GM21447 (cell line): ENCODE measurements at regions not wholly inside any gene's neighbourhood (a gene's known extent, or its start where the extent isn't known, plus 50 kb on each side); places are given as distances from the start of the nearest gene placed in this dataset.
"Not testable (repeated sequence)": the region's sequence is repeated elsewhere in the genome, so short reads cannot be mapped to it uniquely, and the experiment has no call there.

Experiments
- ATAC-seq: cut with Tn5 transposase; IDR thresholded peaks from one replicate; pipeline ENCODE4 v1.9.1; 2021; ENCODE audit not compliant: unreplicated experiment

DNA sequence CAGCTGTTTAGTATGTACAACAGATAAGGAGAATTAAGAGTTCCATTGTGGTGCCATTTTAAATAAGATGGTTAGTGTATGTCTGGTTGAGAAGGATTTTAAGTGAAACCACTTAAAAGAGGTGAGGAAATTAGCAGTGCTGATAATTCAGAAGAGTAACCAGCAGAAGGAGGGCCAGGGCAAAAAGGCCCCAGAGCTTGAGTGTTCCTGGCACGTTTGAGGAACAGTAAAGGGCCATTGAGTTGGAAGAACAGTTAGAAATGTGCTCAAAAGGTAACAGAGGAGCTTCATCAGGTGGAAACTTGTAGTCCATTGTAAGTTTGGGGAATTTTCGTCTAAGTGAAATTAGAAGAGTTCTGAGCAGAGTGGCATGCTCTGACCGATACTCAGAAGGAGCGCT lies 606.2 kb upstream of the ZFP42 start:
- ATAC-seq, result no peak

DNA sequence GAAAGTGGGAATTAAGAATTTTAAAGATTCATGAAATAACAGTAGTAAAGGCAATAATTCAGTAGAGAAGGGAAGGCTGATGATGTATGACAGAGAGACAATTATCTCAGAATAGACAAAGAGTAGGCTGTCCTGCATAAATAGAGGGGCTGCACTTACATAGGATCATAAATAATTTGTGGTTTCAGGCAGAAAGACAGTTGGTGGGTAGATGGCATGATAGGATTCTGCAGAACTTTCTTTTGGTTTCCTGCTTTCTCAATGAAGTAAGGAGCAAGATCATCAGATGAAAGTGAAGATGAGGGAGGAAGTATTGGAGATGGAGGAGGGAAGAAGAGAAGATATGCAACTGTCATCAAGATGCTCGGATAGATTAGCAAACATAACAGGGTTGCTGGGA lies 604.9 kb upstream of the ZFP42 start:
- no peak for ATAC-seq

DNA sequence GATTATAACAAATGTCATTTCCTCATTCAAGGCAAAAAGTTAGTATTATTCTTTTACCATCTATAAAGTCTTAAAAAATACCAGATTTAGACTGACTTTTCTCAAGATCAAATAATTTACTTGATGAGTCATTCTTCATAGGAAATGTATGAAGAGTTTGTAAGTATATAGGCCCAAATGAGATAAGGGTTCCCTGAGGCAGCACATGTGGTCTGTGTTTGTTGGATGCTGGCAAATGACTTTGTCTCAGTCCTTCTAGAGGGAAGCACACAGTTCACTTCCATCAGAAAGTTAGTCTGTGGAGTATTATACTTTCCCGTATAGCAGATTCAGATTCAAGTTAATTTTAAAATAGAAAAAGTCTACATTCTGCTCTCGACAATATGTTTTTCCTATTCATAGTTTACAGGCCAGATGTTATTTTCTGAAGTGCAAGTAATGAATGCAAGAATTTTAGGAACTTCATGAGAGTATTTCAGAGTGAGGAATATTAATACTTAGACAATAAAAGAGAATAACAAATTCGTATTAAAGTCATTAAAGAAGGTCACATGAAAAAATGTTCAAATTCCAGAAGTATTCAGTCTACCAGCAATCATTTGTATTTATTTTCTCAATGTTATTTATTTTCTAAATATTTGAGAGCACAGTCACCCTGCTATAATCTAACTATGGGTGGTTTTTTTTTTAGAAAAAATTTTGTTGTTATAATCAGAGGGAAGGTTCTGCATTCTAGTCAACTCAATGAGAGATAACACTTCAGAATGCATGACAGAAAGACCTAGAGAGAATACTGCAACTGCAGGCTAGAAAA lies 601.8 kb upstream of the ZFP42 start:
- ATAC-seq, result no peak

DNA sequence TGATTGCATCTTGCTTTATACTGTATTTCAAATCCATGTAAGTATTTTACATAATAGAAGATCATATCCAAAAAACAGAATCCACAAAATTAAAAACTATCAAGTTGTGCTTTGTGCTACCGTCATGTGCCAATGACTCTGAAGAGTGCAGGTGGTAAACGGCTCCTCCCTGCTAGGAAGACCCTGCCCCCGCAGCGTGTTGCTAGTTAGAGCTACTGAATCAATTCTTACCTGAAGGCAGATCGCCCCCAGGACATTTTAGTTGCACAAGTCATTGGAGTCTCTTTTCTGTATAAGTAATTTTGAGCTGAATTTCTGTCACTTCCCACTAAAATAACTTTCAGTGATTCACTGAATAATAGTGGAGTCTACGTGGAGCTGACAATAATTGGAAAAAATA lies 599.5 kb upstream of the ZFP42 start:
- no peak for ATAC-seq

DNA sequence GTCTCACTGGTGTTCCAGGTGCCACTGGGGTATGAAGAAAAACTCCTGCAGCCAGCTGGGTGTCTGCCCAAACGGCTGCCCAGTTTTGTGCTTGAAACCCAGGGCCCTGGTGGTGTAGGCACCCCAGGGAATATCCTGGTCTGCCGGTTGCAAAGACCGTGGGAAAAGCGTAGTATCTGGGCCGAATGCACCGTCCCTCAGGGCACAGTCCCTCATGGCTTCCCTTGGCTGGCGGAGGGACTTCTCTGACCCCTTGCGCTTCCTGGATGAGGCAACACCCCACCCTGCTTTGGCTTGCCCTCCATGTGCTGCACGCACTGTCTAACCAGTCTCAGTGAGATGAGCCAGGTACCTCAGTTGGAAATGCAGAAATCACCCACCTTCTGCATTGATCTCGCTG lies 587.1 kb upstream of the ZFP42 start:
- ATAC-seq, result not testable (repeated sequence)

DNA sequence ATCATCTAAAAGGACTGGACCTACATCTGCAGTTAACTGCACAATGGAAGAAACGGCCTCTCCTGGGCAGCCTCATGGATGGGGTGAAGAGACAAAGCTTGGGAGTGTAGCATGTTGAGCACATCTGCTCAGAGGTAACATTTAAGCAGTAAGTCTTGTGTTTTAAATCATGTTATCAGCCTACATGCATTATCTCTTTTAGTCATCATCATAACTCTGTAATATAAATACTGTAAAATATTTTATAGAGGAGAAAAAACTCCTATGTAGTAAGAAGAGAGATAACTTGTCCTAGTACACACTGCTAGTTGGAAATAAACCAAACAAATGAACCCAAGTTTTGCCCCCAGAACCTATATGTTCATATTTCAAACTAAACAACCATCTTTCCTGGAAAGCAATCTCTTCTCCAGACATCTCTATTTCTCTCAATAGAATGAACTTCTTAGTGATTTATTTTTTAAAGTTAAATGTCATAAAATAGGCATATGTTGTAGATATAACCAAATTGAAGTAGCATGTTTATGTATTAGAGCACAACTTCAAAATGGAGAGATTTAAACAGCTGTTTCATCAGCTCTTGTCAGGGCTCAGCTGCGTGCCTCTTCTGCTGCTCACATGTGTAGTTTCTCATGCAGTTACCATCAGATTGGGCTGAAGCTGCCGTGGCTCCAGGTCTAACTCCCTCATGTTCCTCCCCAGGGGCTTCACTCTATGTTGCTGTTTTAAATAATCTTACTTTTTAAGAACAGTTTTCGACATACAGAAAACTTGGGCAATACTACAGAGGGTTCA lies 581.8 kb upstream of the ZFP42 start:
- no peak for ATAC-seq

DNA sequence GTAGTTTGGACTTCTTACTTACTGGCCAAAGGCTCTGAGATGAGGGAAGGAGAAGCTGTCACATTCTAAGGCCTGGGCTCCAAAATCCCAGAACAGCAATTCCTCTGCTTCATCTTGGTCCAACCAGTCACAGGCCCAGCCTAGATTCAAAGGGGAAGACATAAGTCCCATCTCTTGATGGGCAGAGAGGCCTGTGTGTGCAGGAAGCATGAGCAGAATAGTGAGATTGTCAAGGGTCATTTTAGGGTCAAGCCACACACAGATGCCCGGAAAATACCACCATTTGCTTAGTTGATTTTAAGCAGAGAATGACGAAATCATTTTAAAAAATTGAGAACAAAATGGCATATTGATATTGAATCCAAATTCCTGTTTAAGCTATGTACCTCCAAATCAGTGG lies 580.9 kb upstream of the ZFP42 start:
- no peak for ATAC-seq

DNA sequence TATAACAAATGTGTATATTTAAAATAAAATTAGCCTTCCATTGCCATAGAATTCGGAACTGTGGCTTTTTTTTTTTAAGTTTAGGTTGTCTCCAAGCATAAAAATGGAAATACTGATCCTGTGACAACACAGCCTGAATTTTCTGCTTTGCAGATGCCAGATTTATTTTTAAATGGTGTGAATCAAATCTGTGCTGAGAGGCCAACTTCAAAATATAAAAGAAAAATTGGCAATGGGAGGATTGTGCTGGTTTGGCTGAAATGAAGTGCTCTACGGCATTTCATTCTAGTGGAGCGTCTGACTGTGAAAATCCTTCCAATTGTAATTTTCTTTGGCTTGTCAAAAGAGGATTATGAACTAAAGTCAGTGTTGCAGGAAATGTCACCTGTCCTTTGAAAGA lies 580.3 kb upstream of the ZFP42 start:
- no peak for ATAC-seq

DNA sequence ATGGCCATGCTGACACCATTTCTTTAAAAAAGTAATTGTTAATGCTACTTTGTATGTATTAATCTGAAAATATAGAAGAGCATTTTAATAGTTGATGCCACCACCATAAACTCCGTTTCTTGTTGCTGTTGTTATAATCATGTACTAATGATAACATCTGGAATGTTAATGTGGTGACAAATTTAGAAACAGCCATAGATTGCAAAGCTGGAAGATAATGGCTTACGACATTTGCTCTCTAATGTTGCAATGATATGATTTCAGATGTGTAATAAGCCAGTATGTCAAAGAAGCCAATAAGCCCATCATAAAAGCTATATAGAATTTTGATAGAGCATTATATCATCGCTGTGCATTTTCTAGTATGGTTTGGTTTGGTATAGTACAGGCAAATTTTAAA lies 579.4 kb upstream of the ZFP42 start:
- ATAC-seq, result no peak

DNA sequence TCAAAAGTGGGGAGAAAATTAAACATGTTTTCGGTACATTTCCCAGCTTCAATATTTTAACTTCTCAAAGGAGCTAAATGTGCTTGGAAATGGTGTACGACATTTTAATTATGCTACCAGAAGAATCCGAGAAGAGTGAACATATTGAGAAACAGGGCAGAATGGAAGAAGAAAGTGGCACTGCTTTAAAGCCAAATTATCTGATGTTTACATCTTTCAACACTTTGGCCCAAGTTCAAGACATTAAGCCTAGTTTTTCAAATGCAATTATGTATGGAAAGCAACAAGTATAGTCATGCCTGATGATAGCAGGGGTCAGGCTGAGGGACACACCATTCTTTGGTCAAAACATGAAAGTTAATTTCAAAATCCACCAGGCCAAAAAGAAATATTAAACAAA lies 577.9 kb upstream of the ZFP42 start:
- ATAC-seq, result no peak

DNA sequence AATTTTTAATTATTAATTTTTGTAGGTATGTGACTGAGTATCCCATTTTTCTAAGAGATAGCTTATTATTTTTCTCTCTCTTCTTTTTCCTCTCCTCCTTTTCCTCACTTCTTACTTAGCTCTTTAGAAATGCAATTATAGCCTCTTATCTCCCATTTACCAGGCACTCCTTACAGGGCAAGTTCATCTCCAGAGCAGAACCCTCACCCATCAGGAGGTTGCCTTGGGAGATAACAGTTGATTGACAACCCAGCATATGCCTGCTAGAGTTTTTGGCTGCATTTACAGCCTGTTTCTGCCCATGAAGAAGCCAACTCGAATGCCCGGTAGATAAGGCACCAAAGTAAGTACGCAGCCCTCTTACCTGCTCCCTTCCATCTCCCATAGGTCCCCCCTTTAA lies 572.9 kb upstream of the ZFP42 start:
- ATAC-seq, result no peak

DNA sequence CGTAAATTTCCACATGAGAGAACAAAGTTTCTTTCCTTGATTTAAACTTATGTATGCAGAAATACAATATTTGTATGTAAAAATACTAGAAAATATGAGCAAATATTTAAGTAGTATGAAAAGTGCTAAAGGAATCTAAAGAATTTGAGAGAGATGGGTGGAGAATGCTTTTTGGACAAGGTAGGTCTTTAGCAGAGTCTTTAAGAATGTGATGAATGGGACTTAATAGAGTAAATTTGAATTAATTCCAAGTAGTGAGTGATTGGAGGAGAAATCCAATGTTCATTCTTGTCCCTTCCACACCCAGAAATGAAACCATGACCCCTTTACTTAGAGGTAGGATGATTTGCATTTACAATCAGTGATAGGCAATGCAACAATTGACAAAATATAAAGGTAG lies 570.9 kb upstream of the ZFP42 start:
- no peak for ATAC-seq

DNA sequence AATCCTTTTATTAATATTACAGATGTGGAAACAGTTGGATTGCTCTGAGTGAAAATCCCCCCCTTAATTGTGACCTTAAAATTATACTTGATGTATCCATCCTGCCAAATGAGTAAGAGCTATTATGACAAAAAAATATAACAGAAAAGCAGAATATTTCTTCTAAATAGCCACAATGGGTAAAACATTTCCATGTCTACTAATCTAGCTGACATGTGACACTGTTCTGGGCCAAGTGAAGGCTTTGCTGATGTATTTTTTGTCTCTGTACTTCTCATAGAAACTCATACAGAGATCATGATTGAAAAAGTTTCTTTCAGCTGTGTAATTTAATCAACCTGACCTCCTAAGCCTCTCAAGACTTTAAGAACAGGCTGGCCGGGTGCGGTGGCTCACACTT lies 569.1 kb upstream of the ZFP42 start:
- no peak for ATAC-seq

DNA sequence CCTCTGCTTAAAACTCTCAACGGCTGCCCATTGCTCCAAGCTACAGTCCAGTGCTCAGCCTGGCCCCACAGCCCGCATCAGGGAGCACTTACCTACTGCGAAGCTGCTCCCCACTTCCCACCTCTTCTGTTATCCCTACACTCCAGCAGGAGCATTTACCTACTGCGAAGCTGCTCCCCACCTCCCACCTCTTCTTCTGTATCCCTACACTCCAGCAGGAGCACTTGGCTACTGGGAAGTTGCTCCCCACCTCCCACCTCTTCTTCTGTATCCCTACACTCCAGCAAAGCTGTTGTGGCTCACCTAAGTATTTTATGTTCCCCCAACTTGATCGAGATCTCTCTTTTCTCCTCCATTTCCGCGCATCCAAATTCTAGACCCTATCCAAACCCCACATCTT lies 563.3 kb upstream of the ZFP42 start:
- ATAC-seq, result no peak

DNA sequence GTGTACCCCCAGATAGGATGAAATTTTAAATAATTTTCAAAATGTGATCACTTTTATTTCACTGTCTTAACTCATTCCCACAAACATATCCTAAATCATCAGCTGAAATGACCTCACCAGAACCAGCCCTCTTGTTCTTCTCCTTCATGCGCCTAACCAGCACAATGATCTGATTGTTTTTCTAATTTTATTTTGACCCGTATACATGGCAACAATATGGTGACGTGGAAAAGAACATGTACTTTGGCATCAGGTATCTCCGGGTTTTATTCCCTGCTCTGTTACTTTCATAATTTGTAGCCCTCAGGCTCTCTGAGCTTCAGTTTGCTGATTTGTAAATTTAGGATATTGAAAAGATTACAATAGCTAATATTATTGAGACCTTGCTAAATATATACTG lies 562.4 kb upstream of the ZFP42 start:
- no peak for ATAC-seq

DNA sequence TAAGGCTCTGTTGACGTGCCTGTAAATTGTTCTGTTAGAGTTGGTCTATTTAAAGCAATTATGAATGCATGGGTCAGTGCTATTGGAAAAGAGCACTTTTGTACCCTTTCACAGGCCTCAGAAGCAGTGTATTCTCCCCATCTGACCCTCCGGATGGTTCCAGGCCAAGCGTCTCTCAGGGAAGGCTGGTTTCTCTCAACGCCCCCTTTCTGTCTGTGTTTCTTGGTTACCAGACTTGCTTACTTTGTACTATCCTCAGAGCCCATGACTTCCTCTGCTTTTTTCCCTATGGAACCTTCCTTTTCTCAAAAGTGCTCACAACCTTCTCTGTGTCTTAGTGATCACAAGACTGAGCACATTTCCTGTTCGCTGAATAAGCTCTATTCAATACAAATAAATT lies 559.3 kb upstream of the ZFP42 start:
- no peak for ATAC-seq

DNA sequence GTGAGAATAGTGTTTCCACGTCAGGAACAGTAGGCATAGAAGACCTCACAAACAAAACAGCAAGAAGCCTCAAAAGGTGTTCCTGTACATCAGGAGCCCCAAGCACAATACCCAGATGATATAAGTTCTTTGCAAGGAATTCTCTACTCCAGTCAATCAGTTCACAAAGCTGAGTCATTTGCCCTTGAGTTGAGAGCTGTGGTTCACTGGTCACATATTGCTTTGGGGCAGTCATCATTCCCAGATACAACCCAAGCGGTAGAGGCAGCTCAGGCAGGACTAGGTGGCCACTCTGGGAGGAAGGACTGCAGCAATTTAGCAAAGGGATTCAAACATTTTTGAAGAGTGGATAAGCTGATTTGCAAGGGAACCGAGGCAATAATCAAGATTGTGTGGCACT lies 551.5 kb upstream of the ZFP42 start:
- no peak for ATAC-seq

DNA sequence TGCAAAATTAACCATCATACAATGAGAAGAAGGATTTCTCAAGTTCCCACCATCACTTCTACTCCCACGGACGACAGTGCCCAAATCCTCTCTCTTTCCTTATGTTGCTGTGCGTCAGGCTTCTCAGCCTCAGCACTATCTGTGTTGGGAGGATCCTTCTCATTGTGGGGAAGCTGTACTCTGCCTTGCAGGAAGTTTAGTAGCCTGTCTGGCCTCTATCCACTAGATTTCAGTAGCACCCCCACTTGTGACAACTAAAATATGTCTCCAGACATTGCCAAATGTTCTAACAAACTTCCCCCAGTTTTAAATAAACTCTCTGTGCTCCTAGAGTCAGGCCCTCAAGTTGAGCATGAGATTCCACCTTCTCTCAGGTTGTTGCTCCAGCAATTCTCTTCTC lies 545.9 kb upstream of the ZFP42 start:
- no peak for ATAC-seq

DNA sequence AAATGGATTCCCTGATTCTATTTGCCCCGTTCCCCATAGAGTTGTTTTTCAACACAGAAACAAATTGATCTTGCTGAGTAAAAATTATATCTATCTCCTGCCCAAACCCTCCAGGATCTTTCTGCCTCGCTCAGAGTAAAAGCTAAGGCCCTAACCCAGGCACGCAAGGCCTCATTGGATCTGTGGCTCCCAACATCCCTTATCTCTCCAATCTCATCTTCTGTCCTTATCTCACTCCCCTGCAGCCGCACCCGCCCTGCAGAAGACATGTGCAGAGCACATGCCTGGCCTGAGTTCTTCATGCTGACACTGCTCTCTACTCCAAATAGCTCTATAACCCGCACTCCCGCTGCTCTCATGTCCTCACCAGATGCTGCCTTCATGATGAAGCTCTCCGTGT lies 543.8 kb upstream of the ZFP42 start:
- ATAC-seq, result no peak

DNA sequence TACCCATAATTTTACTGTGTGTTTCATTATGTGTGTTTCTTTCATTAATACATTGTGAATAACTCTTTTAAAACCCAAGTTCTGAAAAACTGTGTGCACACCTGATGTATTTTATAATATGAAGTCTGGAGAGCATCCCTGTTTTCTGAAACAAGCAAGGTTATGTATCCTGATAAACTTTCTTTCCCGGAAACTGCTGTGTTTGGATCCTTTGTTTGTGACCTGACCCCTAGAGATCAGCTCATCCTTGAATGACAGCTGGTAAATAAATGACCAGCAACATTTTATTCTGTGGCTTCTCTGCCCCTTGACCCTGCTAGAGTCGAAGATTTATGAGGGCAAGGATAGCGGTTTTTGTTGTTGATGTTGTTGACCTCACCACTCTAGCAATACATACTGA lies 535.6 kb upstream of the ZFP42 start:
- ATAC-seq, result no peak

DNA sequence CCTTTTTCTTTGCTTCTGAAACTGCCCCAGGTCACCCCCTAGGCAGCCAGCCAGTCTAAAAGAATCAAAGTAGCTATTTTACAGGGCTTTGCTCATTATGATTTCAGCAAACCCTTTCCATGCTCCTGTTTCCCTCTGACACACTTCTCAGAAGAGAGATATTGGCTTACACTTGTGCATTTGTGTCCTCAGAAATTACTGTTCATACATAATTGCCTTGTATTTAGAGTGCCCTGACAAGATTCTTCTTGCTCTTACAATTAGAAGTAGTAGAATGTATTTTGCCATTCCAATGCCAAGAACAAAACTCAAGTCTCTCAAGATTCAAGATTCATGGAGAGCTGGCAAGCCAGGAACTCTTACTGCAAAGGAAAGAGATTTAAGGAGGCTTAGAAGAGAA lies 531.0 kb upstream of the ZFP42 start:
- ATAC-seq, result no peak

DNA sequence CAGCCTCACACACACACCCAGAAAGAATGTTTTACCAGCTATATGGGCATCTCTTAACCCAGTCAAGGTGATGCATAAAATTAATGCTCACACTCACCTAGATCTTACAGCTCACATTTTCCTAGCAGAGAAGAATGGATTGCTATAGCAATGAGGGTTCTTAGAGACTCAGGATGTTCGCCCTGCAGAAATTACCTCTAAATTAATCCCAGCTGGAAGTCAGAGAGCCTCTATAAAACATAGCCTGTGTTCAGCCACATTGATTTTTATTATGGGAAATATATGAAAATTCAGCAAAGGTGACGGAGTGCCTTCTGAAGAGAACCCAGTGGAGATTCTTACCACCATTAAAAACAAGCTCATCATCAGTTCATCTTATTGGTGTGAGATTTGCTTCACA lies 528.3 kb upstream of the ZFP42 start:
- no peak for ATAC-seq

DNA sequence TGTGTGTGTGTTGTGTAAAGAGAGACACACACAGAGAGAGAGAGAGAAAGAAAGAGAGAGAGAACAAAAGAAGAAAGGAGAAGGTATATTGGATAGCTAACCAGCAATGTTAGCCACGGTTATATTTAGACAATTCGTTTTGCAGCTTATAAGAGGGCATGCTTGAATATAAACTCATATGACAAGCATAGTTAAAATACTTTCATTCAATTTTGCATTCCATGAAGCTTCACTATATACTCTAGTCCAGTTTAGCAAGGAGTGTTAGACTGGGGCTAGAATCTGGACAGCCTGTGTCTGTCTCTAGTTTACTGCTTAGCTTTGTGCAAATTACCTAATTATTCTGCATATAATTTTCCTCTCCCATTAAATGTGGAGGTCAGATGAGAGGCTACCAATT lies 525.9 kb upstream of the ZFP42 start:
- no peak for ATAC-seq
